Activated gamma-delta T cell (primary cell): ENCODE measurements at regions not wholly inside any gene's neighbourhood (a gene's known extent, or its start where the extent isn't known, plus 50 kb on each side); places are given as distances from the start of the nearest gene placed in this dataset.
"Not testable (repeated sequence)": the region's sequence is repeated elsewhere in the genome, so short reads cannot be mapped to it uniquely, and the experiment has no call there.

Experiments used
- DNase-seq: peaks from one replicate; lab custom pipeline; 2025; lab: John Stamatoyannopoulos, UW

DNA sequence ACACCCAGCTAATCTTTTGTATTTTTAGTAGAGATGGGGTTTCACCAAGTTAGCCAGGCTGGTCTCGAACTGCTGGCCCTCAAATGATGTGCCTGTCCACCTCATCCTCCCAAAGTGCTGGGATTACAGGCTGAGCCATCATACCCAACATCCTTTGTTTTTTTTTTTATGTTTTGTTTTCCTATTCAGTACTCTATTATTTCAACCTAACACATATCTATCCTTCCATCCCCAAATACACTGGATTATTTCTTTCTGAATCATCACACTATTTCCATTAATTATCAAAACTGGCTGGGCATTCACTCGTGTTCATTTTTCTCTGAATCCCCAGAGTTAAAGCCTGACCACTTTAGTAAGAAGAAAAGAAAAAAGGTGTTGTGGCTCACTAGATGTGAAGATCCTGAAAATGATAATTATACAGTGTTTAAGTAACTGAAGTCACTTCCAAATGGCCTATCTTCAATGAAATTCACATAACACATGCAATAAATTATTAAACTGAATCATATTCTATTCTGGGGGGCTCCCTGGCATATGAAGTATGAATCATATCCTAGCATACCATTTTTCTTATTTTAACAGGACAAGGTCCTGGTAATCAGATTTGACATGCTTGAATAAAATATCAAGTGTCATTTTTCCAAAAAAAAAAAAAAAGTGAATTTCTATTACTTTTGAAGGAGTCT is 1754.2 kb downstream of the BRINP3 start:
- no peak for DNase-seq

DNA sequence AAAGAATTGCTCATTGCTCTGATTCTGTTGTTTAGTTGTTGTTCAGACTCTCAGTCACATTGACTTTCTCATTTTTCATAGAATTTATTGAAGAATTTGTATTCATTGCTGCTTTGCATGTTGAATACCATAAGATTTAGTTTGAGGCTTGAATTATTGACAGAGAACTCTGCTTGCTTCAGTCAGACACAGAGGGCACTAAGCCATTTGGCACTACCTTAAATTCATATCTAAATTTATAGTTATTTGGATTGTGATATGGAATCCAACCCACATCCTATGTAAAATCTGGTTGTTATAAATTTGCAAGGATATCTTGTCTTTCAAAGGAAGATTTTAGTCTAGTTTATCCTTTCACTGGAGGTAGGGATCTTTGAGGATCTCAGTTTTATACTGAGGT is 1748.6 kb downstream of the BRINP3 start:
- no peak for DNase-seq

DNA sequence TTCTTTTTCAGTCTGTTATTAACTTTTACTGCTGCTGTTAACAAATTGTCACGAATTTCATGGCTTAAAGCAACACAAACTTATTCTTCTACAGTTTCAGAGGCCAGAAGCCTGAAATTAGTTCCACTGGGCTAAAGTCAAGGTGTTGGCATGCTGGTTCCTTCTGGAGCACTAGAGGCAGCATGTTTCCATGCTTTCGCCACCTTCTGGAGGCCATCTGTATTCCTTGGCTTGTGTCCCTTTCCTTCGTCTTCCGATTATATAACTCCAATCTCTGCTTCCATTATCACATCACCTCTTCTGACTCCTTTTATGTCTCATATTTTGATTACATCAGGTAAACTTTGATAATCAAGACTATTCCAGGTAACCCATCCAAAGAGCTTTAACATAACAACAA is 1742.1 kb downstream of the BRINP3 start:
- DNase-seq: no peak

GRCh38 chr1:188749275-188749674 is 1728.4 kb downstream of the BRINP3 start:
- DNase-seq: not testable (repeated sequence)

DNA sequence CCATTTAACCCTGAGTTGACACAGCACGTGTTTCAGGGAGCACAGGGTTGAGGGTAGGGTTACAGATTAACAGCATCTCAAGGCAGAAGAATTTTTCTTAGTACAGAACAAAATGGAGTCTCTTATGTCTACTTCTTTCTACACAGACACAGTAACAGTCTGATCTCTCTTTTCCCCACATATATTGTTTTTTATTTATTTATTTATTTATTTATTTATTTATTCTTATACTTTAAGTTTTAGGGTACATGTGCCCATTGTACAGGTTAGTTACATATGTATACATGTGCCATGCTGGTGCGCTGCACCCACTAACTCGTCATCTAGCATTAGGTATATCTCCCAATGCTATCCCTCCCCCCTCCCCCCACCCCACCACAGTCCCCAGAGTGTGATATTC is 1725.6 kb downstream of the BRINP3 start:
- not testable (repeated sequence) for DNase-seq

DNA sequence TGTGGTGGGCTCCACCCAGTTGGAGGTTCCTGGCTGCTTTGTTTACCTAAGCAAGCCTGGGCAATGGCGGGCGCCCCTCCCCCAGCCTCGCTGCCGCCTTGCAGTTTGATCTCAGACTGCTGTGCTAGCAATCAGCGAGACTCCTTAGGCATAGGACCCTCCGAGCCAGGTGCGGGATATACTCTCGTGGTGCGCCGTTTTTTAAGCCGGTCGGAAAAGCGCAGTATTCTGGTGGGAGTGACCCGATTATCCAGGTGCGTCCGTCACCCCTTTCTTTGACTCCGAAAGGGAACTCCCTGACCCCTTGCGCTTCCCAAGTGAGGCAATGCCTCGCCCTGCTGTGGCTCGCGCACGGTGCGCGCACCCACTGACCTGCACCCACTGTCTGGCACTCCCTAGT is 1719.9 kb downstream of the BRINP3 start:
- not testable (repeated sequence) for DNase-seq

DNA sequence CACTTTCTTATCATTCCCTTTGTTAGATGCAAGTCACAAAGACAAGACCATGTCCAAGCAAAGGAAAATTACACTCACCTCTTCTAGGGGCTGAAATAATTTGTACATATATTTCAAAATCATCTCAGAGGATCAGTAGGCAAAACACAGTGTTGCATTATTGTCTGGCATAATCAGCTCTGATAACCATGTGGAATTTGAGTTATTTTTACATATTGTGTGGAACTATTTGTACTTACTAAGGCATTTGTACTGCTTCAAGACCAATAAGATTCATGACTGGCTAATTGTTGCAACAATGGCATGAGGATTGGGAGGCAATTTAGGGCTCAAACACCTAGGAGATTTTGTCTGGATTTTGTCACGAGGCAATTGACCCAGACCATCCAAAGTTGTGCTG is 1716.4 kb downstream of the BRINP3 start:
- no peak for DNase-seq

- DNase-seq: no peak
These were observed 1715.4 kb downstream of the BRINP3 start for GRCh38 chr1:188762166-188762743.

GRCh38 chr1:188763541-188763940 is 1714.1 kb downstream of the BRINP3 start:
- no peak for DNase-seq

GRCh38 chr1:188769181-188769580 is 1708.5 kb downstream of the BRINP3 start:
- no peak for DNase-seq

GRCh38 chr1:188769936-188770335 is 1707.7 kb downstream of the BRINP3 start:
- no peak for DNase-seq

GRCh38 chr1:188778578-188778977 is 1699.1 kb downstream of the BRINP3 start:
- DNase-seq: no peak

GRCh38 chr1:188782220-188782841 is 1695.3 kb downstream of the BRINP3 start:
- DNase-seq: no peak

DNA sequence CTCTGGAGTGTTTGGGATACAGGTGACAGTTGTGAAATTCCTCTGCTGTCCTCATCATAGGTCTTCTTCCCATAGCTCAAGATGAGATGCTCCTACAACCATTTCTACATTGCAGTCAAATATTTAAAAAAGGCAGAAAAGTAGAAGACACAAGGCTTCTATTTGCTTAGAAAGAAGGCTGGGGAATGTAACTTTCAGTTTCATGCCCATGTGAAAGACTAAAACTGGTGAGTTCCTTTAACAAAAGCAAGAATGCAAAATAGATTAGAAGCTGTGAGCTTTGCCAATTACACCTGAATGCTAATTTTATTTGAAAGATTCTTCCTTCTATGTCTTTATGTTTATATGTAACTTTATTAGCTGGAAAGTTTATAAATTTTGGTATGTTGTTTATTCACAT is 1682.7 kb downstream of the BRINP3 start:
- no peak for DNase-seq

DNA sequence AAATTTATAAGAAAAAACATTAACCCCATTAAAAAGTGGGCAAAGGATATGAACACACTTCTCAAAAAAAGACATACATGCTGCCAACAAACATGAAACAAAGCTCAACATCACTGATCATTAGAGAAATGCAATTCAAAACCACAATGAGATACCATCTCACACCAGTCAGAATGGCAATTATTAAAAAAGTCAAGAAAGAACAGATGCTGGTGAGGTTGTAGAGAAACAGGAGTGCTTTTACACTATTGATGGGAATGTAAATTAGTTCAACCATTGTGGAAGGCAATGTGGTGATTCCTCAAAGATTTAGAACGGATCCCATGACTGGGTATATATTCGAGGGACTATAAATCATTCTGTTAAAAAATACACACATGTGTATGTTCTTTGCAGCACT is 1665.5 kb downstream of the BRINP3 start:
- DNase-seq: not testable (repeated sequence)

- peak; percentile 11 for DNase-seq
These were observed 1664.7 kb downstream of the BRINP3 start for GRCh38 chr1:188812836-188813573.

DNA sequence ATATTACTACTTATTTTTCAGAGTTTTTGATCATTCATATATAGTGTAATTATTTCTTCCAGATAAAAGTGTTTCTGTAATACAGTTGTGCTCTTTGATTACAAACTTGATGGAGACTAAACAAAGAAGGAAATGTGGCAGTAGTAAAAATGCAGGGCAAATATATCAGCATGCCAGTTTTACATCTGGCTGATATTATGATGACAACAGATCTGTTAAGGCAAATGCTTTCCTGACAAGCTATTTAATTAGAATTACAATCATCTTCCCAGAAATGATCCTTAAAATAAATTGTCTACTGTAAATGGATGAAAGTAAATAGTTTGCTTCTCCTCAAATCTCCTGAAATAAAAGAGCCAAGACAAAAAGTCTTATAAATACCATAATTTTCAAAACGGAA is 1659.8 kb downstream of the BRINP3 start:
- no peak for DNase-seq

- no peak for DNase-seq
These were observed 1655.4 kb downstream of the BRINP3 start for GRCh38 chr1:188822248-188822647.

DNA sequence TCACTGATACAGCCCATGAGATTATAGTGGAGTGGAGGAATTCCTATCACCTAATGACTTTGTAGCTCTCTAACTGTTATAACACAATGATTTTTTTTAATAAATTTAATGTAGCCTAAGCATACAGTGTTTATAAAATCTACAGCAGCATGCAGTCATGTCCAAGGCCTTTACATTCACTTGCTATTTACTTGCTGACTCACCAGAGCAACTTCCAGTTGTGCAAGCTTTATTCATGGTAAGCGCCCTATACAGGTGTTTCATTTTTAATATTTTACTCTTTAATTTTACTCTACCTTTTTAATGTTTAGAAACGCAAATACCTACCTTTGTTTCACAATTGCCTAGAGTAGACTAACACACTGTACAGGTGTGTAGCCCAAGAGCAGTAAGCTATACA is 1652.2 kb downstream of the BRINP3 start:
- DNase-seq: no peak

GRCh38 chr1:188826800-188827199 is 1650.9 kb downstream of the BRINP3 start:
- no peak for DNase-seq

- DNase-seq: no peak
These were observed 1650.3 kb downstream of the BRINP3 start for GRCh38 chr1:188827400-188827799.

- DNase-seq: not testable (repeated sequence)
These were observed 1636.5 kb downstream of the BRINP3 start for GRCh38 chr1:188841111-188841696.
